ENCODE measurements at regions not wholly inside any gene's neighbourhood (a gene's known extent, or its start where the extent isn't known, plus 50 kb on each side); places are given as distances from the start of the nearest gene placed in this dataset.

GRCh38 chr4:120520761-120521160 lies 401.8 kb downstream of the PRDM5 start:
- TF ChIP-seq EZH2 (IDR thresholded peaks at IDR 0.05) (no peak), POLR2AphosphoS5 (IDR thresholded peaks at IDR 0.05; ENCODE audit: borderline replicate concordance, low read depth, low read length) (no peak), FOXP2 (optimal IDR thresholded peaks at IDR 0.05; ENCODE audit: control extremely low read depth, extremely low read length, insufficient read depth) (no peak)
